GM12892 (cell line): ENCODE measurements at regions not wholly inside any gene's neighbourhood (a gene's known extent, or its start where the extent isn't known, plus 50 kb on each side); places are given as distances from the start of the nearest gene placed in this dataset.

Experiments used
- DNase-seq: peaks from one replicate; pipeline ENCODE4 v3.0.0; 2011; ENCODE audit not compliant: insufficient read length
- FAIRE-seq: peaks from 2 replicates; lab custom pipeline; 2011; peaks lifted over from hg19 to GRCh38; lab: Jason Lieb, UNC
- POLR2A ChIP-seq: IDR thresholded peaks from 2 replicates; pipeline ENCODE4 v1.6.1; 2011; ENCODE audit warnings: low read depth, low read length, control low read depth
- POLR2AphosphoS5 ChIP-seq: IDR thresholded peaks from 2 replicates; pipeline ENCODE4 v1.6.1; 2011; ENCODE audit warnings: low read depth, low read length, control low read depth
- TAF1 ChIP-seq: IDR thresholded peaks from 2 replicates; pipeline ENCODE4 v1.6.1; 2011; ENCODE audit warnings: low read depth, mild to moderate bottlenecking, control low read depth, low read length, borderline replicate concordance

GRCh38 chr10:129028451-129028850, 438.6 kb upstream of the MGMT start:
- TF ChIP-seq TAF1 (no peak), POLR2AphosphoS5 (no peak), POLR2A (no peak)
- FAIRE-seq (no peak), DNase-seq (no peak)

GRCh38 chr10:129029051-129029450, 438.0 kb upstream of the MGMT start:
- DNase-seq (no peak), FAIRE-seq (no peak)
- no peak for TF ChIP-seq TAF1
- no peak for TF ChIP-seq POLR2A
- TF ChIP-seq POLR2AphosphoS5: no peak

GRCh38 chr10:129029851-129030602, 437.0 kb upstream of the MGMT start:
- TF ChIP-seq POLR2AphosphoS5: no peak
- no peak for TF ChIP-seq TAF1
- no peak for TF ChIP-seq POLR2A
- FAIRE-seq (no peak), DNase-seq (no peak)

GRCh38 chr10:129030603-129030895, 436.5 kb upstream of the MGMT start:
- TF ChIP-seq POLR2A: no peak
- no peak for TF ChIP-seq POLR2AphosphoS5
- no peak for FAIRE-seq

GRCh38 chr10:129030996-129031843, 435.8 kb upstream of the MGMT start:
- no peak for FAIRE-seq
- peak; percentile 44 for DNase-seq
- no peak for TF ChIP-seq TAF1
- TF ChIP-seq POLR2AphosphoS5: no peak
- no peak for TF ChIP-seq POLR2A

More at GRCh38 chr10:129030603-129030895, 436.5 kb upstream of the MGMT start:
- DNase-seq: no peak

GRCh38 chr10:129031844-129032150, 435.2 kb upstream of the MGMT start:
- DNase-seq: no peak
- no peak for FAIRE-seq
- TF ChIP-seq POLR2A (no peak), TAF1 (no peak), POLR2AphosphoS5 (no peak)

GRCh38 chr10:129032372-129033313, 434.4 kb upstream of the MGMT start:
- TF ChIP-seq TAF1: no peak
- no peak for TF ChIP-seq POLR2A
- TF ChIP-seq POLR2AphosphoS5: no peak
- DNase-seq: no peak
- no peak for FAIRE-seq

GRCh38 chr10:129033340-129033739, 433.7 kb upstream of the MGMT start:
- FAIRE-seq (no peak), DNase-seq (no peak)
- TF ChIP-seq POLR2AphosphoS5: no peak

GRCh38 chr10:129033790-129034272, 433.2 kb upstream of the MGMT start:
- no peak for FAIRE-seq
- no peak for DNase-seq

GRCh38 chr10:129035052-129035827, 431.8 kb upstream of the MGMT start:
- FAIRE-seq: no peak
- no peak for DNase-seq
- TF ChIP-seq POLR2A (no peak), TAF1 (no peak), POLR2AphosphoS5 (no peak)

More at GRCh38 chr10:129033790-129034272, 433.2 kb upstream of the MGMT start:
- no peak for TF ChIP-seq POLR2A
- no peak for TF ChIP-seq TAF1
- no peak for TF ChIP-seq POLR2AphosphoS5

GRCh38 chr10:129038522-129038921, 428.5 kb upstream of the MGMT start:
- no peak for DNase-seq
- no peak for FAIRE-seq
- TF ChIP-seq TAF1: no peak
